ENCODE measurements at regions not wholly inside any gene's neighbourhood (a gene's known extent, or its start where the extent isn't known, plus 50 kb on each side); places are given as distances from the start of the nearest gene placed in this dataset.

GRCh38 chr12:105939181-105939721, 199.5 kb downstream of the NUAK1 start:
- H3K9ac ChIP-seq (ENCODE audit: extremely low read depth, low read length, poor library complexity, severe bottlenecking), result no peak overlapping the region
- Mint-ChIP-seq H3K4me1 (no peaks in the 10 kb centered on the region), H3K27ac (no peak overlapping the region), H3K9me3 (no peaks in the 10 kb centered on the region), H3K36me3 (ENCODE audit: low read depth) (no peaks in the 10 kb centered on the region), H3K4me3 (no peak overlapping the region), H3K27me3 (ENCODE audit: insufficient read depth) (no peaks in the 10 kb centered on the region)
- no peak for DNase-seq
- H3K27me3 ChIP-seq (ENCODE audit: control insufficient read depth, insufficient read depth, low read length, poor library complexity, severe bottlenecking), result no peaks in the 10 kb centered on the region
- TF ChIP-seq CTCF (conservative IDR thresholded peaks at IDR 0.05), result no peak
- H3K4me1 ChIP-seq (ENCODE audit: control insufficient read depth, insufficient read depth, low read length), result no peaks in the 10 kb centered on the region
- H3K27ac ChIP-seq (ENCODE audit: low read depth, low read length), result no peak overlapping the region
- H3K9me3 ChIP-seq (ENCODE audit: control insufficient read depth, low read length), result no peaks in the 10 kb centered on the region
- H3K4me3 ChIP-seq (ENCODE audit: low read length), result no peak overlapping the region
- WGBS, 2 experiments (ENCODE audit: insufficient coverage in 1 of 2, insufficient read length in 1 of 2), result 95 to 100% methylated on average over 2 to 3 of the region's 3 CpGs
- no peaks in the 10 kb centered on the region for H3K36me3 ChIP-seq (ENCODE audit: control insufficient read depth, insufficient read depth, low read length)

DNA sequence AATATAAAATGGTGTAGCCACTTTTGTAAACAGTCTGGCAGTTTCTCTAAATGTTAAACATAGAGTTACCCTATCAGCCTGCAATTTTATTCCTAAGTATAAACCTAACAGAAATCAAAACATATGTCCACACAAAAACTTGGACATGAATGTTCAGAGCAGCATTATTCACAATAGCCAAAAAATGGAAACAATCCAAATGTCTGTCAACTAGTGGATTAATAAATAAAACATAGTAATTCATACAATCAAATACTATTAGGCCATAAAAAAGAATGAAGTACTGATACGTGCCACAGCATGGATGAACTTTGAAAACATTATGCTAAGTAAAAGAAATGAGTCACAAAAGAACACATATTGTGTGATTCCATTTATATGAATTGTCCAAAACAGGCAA, 196.5 kb downstream of the NUAK1 start:
- Mint-ChIP-seq H3K36me3 (ENCODE audit: low read depth) (no peaks in the 10 kb centered on the region), H3K4me3 (no peak overlapping the region), H3K27me3 (ENCODE audit: insufficient read depth) (no peaks in the 10 kb centered on the region), H3K4me1 (no peaks in the 10 kb centered on the region), H3K27ac (no peak overlapping the region), H3K9me3 (no peaks in the 10 kb centered on the region)
- no peak for DNase-seq
- TF ChIP-seq CTCF (conservative IDR thresholded peaks at IDR 0.05), result no peak
- Histone ChIP-seq H3K27me3 (ENCODE audit: control insufficient read depth, insufficient read depth, low read length, poor library complexity, severe bottlenecking) (no peaks in the 10 kb centered on the region), H3K4me1 (ENCODE audit: control insufficient read depth, insufficient read depth, low read length) (no peaks in the 10 kb centered on the region), H3K27ac (ENCODE audit: low read depth, low read length) (no peak overlapping the region), H3K9me3 (ENCODE audit: control insufficient read depth, low read length) (no peaks in the 10 kb centered on the region), H3K4me3 (ENCODE audit: low read length) (no peak overlapping the region), H3K36me3 (ENCODE audit: control insufficient read depth, insufficient read depth, low read length) (no peaks in the 10 kb centered on the region), H3K9ac (ENCODE audit: extremely low read depth, low read length, poor library complexity, severe bottlenecking) (no peak overlapping the region)
- 100% methylated on average over 1 of the region's 1 CpG; no CpG with 5 or more reads in 1 of the 2 experiments for WGBS, 2 experiments (ENCODE audit: insufficient coverage in 1 of 2, insufficient read length in 1 of 2)

GRCh38 chr12:105943525-105943924, 195.2 kb downstream of the NUAK1 start:
- H3K27me3 Mint-ChIP-seq (ENCODE audit: insufficient read depth), result no peaks in the 10 kb centered on the region
- H3K9me3 ChIP-seq (ENCODE audit: control insufficient read depth, low read length), result no peaks in the 10 kb centered on the region
- H3K27ac ChIP-seq (ENCODE audit: low read depth, low read length), result no peak overlapping the region
- no peaks in the 10 kb centered on the region for H3K36me3 Mint-ChIP-seq (ENCODE audit: low read depth)
- no peak for TF ChIP-seq CTCF (conservative IDR thresholded peaks at IDR 0.05)
- H3K27me3 ChIP-seq (ENCODE audit: control insufficient read depth, insufficient read depth, low read length, poor library complexity, severe bottlenecking), result no peaks in the 10 kb centered on the region
- 93 to 100% methylated on average over 1 of the region's 1 CpG for WGBS, 2 experiments (ENCODE audit: insufficient coverage in 1 of 2, insufficient read length in 1 of 2)
- no peaks in the 10 kb centered on the region for H3K4me1 ChIP-seq (ENCODE audit: control insufficient read depth, insufficient read depth, low read length)
- no peak overlapping the region for H3K4me3 ChIP-seq (ENCODE audit: low read length)
- no peaks in the 10 kb centered on the region for H3K9me3 Mint-ChIP-seq
- no peak overlapping the region for H3K4me3 Mint-ChIP-seq
- DNase-seq, result no peak
- no peaks in the 10 kb centered on the region for H3K36me3 ChIP-seq (ENCODE audit: control insufficient read depth, insufficient read depth, low read length)
- H3K4me1 Mint-ChIP-seq, result no peaks in the 10 kb centered on the region
- no peak overlapping the region for H3K9ac ChIP-seq (ENCODE audit: extremely low read depth, low read length, poor library complexity, severe bottlenecking)
- H3K27ac Mint-ChIP-seq, result no peak overlapping the region

Data from endodermal cell (in vitro differentiated cells).